Liver (tissue), 3 donors: ENCODE measurements at regions not wholly inside any gene's neighbourhood (a gene's known extent, or its start where the extent isn't known, plus 50 kb on each side); places are given as distances from the start of the nearest gene placed in this dataset.

Experiments
- ATF3 ChIP-seq: IDR thresholded peaks from 2 replicates; pipeline ENCODE4 v1.6.1; 2016; ENCODE audit warnings: antibody characterized with exemption
- EGR1 ChIP-seq, 2 donors: IDR thresholded peaks; 2 replicates each; pipeline ENCODE4 v1.6.1; 2016 to 2018; ENCODE audit warnings: antibody characterized with exemption in 2 of 2, low read depth in 2 of 2
- FOXA1 ChIP-seq: IDR thresholded peaks from 2 replicates; pipeline ENCODE4 v1.6.1; 2016; ENCODE audit warnings: antibody characterized with exemption
- GABPA ChIP-seq, 2 donors: IDR thresholded peaks in 1 of 2; conservative IDR thresholded peaks in 1 of 2; 2 replicates each; pipeline ENCODE4 v1.6.1; 2016; ENCODE audit warnings: antibody characterized with exemption in 2 of 2, mild to moderate bottlenecking in 1 of 2, moderate library complexity in 1 of 2
- JUND ChIP-seq, 2 donors: IDR thresholded peaks; 2 replicates each; pipeline ENCODE4 v1.6.1; 2016; ENCODE audit warnings: antibody characterized with exemption in 2 of 2
- NR2F2 ChIP-seq: IDR thresholded peaks from 2 replicates; pipeline ENCODE4 v1.6.1; 2016; ENCODE audit warnings: antibody characterized with exemption
- RXRA ChIP-seq, 2 donors: IDR thresholded peaks; 2 replicates each; pipeline ENCODE4 v1.6.1; 2017 to 2018; ENCODE audit warnings: antibody characterized with exemption in 2 of 2, mild to moderate bottlenecking in 1 of 2
- TAF1 ChIP-seq: conservative IDR thresholded peaks from 2 replicates; pipeline ENCODE4 v1.6.1; 2016; ENCODE audit warnings: antibody characterized with exemption, mild to moderate bottlenecking
- YY1 ChIP-seq: IDR thresholded peaks from 2 replicates; pipeline ENCODE4 v1.6.1; 2016; ENCODE audit warnings: antibody characterized with exemption, mild to moderate bottlenecking
- TF ChIP-seq, protein P1 (sequence below): fragments of 150-350 bp; IDR thresholded peaks from 2 replicates; pipeline ENCODE4 v1.5.1; 2017; ENCODE audit warnings: improper control_type of control experiment, low read depth, low read length; ENCODE audit not compliant: missing input control
- TF ChIP-seq, protein P2 (sequence below): IDR thresholded peaks from 2 replicates; pipeline ENCODE4 v1.6.1; 2016; ENCODE audit warnings: antibody characterized with exemption
- TF ChIP-seq, protein P3 (sequence below): IDR thresholded peaks from 2 replicates; pipeline ENCODE4 v1.6.1; 2016; ENCODE audit warnings: antibody characterized with exemption, mild to moderate bottlenecking
- TF ChIP-seq, protein P4 (sequence below): IDR thresholded peaks from 2 replicates; pipeline ENCODE4 v1.6.1; 2016; ENCODE audit warnings: antibody characterized with exemption
- donor health status: healthy.
- donor health status: healthy.

- TF ChIP-seq, protein P1, sequence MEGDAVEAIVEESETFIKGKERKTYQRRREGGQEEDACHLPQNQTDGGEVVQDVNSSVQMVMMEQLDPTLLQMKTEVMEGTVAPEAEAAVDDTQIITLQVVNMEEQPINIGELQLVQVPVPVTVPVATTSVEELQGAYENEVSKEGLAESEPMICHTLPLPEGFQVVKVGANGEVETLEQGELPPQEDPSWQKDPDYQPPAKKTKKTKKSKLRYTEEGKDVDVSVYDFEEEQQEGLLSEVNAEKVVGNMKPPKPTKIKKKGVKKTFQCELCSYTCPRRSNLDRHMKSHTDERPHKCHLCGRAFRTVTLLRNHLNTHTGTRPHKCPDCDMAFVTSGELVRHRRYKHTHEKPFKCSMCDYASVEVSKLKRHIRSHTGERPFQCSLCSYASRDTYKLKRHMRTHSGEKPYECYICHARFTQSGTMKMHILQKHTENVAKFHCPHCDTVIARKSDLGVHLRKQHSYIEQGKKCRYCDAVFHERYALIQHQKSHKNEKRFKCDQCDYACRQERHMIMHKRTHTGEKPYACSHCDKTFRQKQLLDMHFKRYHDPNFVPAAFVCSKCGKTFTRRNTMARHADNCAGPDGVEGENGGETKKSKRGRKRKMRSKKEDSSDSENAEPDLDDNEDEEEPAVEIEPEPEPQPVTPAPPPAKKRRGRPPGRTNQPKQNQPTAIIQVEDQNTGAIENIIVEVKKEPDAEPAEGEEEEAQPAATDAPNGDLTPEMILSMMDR: no peak
- TF ChIP-seq FOXA1 (no peak), ATF3 (no peak), TAF1 (no peak), NR2F2 (no peak), EGR1 (IDR thresholded peaks at IDR 0.05; ENCODE audit: low read depth in 2 of 2) (no peak), GABPA (IDR thresholded peaks at IDR 0.05 in 1 of 2, conservative IDR thresholded peaks at IDR 0.05 in 1 of 2) (no peak), YY1 (no peak), JUND (IDR thresholded peaks at IDR 0.05) (peak in 1 of 2 donors; percentile 19), RXRA (IDR thresholded peaks at IDR 0.05) (peak in 1 of 2 donors; percentile 66)
- TF ChIP-seq, protein P2, sequence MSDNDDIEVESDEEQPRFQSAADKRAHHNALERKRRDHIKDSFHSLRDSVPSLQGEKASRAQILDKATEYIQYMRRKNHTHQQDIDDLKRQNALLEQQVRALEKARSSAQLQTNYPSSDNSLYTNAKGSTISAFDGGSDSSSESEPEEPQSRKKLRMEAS: no peak
- TF ChIP-seq, protein P3, sequence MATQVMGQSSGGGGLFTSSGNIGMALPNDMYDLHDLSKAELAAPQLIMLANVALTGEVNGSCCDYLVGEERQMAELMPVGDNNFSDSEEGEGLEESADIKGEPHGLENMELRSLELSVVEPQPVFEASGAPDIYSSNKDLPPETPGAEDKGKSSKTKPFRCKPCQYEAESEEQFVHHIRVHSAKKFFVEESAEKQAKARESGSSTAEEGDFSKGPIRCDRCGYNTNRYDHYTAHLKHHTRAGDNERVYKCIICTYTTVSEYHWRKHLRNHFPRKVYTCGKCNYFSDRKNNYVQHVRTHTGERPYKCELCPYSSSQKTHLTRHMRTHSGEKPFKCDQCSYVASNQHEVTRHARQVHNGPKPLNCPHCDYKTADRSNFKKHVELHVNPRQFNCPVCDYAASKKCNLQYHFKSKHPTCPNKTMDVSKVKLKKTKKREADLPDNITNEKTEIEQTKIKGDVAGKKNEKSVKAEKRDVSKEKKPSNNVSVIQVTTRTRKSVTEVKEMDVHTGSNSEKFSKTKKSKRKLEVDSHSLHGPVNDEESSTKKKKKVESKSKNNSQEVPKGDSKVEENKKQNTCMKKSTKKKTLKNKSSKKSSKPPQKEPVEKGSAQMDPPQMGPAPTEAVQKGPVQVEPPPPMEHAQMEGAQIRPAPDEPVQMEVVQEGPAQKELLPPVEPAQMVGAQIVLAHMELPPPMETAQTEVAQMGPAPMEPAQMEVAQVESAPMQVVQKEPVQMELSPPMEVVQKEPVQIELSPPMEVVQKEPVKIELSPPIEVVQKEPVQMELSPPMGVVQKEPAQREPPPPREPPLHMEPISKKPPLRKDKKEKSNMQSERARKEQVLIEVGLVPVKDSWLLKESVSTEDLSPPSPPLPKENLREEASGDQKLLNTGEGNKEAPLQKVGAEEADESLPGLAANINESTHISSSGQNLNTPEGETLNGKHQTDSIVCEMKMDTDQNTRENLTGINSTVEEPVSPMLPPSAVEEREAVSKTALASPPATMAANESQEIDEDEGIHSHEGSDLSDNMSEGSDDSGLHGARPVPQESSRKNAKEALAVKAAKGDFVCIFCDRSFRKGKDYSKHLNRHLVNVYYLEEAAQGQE: no peak
- TF ChIP-seq, protein P4, sequence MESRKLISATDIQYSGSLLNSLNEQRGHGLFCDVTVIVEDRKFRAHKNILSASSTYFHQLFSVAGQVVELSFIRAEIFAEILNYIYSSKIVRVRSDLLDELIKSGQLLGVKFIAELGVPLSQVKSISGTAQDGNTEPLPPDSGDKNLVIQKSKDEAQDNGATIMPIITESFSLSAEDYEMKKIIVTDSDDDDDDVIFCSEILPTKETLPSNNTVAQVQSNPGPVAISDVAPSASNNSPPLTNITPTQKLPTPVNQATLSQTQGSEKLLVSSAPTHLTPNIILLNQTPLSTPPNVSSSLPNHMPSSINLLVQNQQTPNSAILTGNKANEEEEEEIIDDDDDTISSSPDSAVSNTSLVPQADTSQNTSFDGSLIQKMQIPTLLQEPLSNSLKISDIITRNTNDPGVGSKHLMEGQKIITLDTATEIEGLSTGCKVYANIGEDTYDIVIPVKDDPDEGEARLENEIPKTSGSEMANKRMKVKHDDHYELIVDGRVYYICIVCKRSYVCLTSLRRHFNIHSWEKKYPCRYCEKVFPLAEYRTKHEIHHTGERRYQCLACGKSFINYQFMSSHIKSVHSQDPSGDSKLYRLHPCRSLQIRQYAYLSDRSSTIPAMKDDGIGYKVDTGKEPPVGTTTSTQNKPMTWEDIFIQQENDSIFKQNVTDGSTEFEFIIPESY: no peak
Measured at GRCh38 chr9:89991204-89991790, 386.5 kb downstream of the GADD45G start.
